HUDEP-2 (cell line): ENCODE measurements at regions not wholly inside any gene's neighbourhood (a gene's known extent, or its start where the extent isn't known, plus 50 kb on each side); places are given as distances from the start of the nearest gene placed in this dataset.
A peak's percentile ranks its signal among the peaks of the same experiment; 100 is the strongest.
"Not testable (repeated sequence)": the region's sequence is repeated elsewhere in the genome, so short reads cannot be mapped to it uniquely, and the experiment has no call there.

Experiments used
- DNase-seq, 76 experiments: peaks; one replicate each; lab custom pipeline; 2025; ENCODE audit not compliant: unreplicated experiment in 76 of 76; lab: John Stamatoyannopoulos, UW

DNA sequence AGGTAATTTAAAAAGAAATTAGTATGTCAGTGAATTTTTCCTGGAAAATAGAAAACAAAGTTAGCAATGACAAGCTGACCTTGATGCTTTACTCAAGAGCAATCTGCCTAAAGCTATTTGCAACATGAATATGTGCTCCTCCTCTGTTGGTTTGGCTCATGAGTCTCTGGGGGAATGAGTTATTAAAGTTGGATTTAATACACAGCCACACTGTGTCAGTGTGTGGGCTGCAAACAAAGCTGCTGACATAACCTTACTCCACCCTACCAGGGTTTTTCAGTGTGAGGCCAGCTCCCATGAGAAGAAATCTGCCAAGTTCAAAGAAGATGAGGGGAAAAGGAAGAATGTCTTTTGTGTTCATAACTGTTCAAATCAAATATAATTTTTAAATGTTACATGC is 280.5 kb downstream of the TLL1 start:
- no peak for DNase-seq

DNA sequence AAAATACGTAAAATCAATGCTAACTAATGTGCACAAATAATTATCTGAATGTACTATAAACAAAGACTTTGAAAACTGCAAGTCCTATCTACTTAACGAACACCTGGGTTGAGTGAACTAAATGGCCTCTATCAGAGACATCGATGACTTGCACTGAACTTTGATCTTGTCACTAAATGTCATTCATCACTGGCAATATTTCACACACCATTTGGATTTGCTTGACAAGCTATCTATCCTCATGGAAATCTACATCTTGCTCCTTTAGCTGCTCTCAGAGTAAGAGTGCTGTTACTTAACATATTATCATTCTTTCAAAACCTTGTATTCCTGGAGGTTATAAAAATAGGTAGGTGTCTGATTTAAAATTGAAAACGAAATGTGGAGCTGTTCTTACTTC is 289.3 kb downstream of the TLL1 start:
- DNase-seq = no peak

DNA sequence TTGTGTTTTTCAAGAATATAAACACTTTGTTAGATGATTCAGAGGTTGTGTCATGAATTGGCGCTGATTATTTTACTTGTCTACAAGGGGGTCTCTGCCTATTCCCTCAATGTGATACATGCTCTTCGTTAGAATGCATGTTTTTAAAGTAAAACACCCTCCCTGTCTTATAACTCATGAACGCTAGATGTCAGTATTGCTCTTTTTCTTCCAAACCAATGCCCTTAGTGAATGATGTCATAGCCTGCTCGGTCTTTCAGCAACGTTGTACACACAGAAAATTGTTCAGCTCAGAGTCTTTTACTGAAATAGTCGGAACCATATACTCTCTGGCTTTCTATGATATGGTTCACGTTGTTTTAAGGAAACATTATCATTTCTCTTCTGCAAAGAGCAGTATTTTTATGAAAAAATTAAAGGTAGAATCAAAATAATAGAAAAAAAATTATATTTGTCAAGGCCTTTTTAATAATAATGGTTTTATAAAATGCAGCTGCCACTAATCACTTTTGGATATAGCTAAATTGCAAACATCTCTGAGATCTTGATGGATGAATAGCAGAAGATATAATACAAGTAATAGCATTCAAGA is 292.9 kb downstream of the TLL1 start:
- DNase-seq = peak in 34 of 76 experiments; percentile 1 to 68 (median 55)

DNA sequence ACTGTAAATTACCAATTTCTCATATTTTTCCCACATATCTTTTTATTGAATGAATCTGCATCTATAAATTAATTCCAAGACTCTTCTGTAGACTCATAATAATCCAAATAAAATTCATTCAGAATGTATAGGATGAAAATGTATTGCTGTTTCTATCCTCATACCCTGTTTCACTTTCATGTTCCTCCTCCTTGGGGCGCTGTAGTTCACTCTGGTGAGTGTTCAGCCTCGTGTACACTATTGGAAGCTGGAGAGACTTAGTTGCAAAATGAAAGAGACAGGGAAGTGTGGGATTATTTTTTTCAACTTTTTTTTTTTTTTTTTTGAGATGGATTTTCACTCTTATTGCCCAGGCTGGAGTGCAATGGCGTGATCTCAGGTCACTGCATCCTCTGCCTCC is 296.1 kb downstream of the TLL1 start:
- peak in 13 of 76 experiments; percentile 0 to 40 (median 7) for DNase-seq

DNA sequence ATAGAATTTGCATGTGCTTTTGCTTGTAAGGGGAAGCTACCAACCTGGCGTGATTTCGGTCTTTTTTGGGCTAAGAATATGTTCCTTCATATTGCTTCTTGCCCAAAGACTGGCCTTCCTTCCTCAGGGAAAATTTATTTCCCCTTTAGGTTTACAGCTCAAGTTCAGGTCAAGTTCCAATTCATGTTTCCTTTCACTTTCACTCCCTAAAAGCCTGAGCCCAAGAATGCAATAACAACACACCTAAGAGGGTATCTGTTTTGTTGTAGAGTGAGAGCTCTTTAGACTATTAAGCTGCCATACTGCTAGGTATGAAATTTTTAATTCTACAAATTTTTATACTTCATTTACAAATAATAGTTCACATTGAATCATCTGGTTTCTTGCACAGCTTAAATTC is 299.6 kb downstream of the TLL1 start:
- DNase-seq = no peak

DNA sequence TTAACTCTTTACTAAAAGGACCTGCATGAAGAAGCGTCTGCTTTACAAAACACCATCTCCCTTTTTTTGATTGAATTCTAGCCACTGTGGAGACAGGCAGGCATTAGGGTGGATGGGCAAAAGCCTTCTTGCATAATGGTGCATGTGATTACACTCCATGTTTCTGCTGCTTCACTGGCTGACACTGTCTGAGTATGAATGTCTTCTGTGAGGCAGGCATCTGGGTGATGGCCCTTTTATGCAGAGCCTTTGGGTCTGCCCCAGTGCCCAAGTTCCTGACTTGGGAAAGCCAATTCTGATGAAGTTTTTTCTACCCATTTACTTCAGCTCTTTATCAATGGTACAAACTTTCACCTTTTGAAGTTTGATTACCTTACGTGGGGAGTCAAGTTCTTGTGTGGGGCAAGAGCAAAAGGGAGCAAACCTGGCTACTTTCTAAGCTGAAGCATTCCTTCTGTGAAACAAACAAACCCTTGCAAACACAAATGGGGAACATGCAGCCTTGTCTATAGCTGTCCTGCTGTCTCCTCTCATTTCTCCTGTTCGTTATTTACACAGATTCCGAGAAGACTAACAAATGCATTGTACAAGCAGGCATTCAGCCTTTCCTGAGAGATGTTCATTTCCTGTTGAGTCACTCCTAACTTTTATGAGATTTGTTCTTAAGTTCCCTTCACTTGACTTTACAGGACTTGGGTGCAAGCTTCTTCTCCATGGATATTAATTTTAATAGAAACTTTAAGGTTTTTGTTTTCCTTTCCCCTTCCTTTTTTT is 301.9 kb downstream of the TLL1 start:
- DNase-seq = no peak

DNA sequence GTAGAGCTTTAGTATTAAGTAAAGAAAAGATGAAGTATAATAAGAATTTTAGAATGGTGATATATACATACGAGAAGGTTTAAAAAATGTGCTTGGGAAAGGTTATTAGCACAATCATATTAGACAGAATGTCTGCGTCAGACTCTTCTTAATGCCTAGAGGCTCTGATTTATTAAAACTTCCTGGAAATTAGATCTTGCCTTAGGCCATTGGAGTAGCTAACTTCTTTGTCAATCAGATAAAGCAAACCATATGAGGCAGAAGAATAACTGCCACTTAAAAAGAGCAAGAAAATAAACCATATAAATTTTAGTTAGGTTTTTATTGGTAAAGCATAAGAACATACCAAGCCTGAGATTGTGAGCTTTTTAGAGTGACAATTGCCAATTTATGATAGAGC is 309.1 kb downstream of the TLL1 start:
- DNase-seq = no peak

DNA sequence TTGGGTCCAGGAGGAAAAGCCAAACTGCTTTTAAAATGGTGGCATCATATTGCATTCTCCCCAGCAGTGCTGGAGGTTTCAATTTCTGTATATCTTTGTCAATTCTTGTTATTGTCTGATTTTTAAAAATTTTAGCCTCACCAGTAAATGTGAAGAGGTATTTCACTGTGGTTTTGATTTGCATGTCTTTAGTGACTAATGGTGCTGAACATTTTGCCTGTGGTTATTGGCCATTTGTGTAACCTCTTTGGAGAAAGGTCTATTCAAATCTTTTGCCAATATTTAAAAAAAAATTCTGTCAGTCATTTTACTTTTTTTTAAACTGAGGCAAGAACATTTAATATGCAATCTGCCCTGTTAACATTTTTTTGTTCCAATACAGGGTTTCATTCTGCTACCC is 322.1 kb downstream of the TLL1 start:
- DNase-seq = no peak

DNA sequence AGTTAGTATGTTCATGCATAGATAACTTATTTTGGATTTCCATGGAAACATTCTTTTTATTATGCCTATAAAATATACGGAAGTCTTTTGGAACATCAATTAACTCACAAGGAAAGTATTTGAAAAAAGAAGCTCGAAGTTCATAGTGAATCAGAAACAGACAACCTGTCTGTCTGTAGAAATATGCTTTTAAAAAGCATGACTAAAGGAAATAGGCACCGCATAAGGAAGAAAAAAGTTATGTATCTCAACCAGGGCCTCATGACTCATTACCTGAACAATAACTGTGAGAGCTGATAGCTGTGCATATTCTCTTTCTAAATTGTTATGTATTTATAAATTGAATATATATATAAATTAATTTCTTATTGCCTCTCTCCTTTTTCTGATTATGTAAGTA is 324.1 kb downstream of the TLL1 start:
- DNase-seq = no peak

DNA sequence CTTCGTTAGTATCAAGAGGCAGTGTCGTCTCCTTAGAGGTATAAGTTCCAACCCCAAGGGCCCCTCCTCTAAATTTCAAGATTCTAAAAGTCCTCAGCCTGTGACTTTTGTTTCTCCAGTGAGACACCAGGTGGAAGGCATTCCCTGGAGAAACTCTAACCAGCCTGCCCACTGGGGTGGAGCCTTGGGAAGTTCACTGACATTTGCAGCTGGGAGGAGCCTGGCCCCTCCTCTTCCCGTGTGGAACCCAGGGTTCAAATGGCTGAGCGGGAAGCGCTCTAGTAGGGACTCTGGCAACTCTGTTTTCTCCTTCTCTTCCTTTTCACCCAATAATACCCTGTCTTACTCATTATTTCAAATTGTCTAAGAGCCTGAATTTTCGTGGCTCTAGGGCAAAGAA is 325.0 kb downstream of the TLL1 start:
- DNase-seq = no peak

DNA sequence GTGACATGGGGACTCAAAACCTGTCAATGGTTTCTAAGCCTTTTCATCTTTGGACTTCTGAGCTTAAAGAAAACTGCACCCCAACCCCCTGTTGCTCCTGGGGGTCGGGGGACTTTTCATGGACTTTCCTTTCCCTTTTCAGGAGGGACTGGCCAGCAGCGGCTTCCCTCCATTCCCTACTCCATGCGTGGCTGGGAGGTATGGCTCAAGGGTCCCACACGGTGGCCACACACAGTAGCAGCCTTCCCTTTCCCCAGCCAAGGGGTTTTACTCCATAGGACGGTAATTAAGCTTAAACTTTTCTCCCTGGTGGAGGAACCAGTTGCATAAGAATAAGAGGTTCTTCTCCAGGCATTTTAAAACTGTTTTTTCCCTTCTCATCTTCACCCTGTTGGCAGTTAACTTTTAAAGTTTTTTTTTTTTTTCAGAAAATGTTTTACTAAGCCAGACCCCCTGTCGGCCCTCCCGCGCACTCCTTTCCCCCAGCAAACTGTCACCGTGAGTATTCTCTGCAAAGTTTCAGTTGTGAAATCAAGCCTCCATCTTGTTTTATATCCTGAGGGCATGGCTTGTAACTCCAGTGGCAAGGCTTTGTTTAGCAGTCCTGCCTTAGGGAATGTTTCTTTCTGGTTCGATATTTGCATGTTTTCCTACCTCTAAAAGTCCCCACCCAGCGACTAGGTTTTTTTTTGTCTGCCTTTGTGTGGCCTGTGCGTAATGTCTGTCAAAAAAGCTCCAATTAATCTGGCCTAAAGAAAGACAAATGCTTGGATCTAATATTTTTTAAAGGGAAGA is 325.7 kb downstream of the TLL1 start:
- DNase-seq = no peak

DNA sequence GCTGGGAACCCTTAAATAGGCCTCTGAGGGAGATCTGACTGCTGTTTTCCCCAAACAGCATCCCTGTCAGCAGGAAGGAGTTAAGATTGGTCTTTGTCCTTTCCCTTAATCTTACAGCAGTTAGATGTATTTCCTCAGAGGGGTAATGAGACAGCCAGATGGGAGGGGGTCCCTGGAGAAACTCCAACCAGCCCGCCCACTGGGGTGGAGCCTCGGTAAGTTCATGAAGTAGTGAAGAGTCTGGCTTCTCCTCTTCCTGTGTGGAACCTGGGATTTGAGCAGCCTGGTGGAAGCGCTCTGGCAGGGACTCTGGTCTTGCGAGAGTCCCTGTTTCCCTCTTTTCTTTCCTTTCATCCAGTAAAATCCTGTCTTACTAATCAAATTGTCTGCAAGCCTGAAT is 330.0 kb downstream of the TLL1 start:
- no peak for DNase-seq

DNA sequence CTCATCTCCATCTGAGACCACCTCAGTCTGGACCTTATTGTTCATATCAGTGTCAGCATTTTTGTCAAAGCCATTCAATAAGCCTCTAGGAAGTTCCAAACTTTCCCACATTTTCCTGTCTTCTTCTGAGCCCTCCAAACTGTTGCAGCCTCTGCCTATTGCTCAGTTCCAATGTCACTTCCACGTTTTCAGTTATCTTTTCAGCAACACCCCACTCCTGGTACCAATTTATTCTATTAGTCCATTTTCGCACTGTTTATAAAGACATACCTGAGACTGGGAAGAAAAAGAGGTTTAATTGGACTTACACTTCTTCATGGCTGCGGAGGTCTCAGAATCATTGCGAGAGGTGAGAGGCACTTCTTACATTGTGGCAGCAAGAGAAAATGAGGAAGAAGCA is 339.3 kb downstream of the TLL1 start:
- DNase-seq = not testable (repeated sequence)

DNA sequence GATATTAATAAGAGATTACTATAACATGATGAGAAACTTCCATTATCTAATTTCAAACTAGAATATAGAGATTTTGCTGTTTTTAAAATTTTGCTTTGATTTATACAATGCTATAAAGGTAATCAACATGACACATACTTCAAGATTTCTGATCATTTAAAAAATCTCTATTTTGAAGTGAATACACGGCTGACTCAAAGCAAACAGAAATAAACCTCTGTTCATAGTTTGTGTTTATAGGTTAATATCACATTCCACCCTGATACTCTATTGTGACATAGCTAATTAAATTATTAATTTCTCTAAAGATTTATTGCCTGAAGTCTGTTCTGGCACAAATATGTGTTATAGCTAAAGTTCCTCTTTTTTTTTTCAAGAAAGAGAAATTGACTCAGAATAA is 349.2 kb downstream of the TLL1 start:
- DNase-seq = no peak

DNA sequence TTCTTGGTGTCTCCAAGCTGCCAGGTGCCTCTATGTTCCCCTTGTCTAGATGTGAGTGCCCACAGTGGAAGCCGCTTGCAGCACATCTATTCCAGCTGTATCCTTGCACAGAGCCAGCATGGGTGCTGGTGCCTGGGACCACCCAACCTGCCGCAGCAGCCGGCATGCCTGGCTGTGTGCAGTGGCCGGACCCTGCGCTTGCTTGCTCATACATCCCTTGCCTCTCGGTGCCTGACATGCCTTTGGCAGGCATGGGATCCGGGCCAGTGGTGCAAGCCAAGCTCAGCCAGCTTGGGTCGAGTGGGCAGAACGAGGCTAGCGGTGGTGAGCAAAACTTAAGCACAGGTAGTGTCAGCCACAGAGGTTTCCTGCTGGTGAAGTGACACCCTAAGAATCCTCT is 355.1 kb downstream of the TLL1 start:
- no peak for DNase-seq

DNA sequence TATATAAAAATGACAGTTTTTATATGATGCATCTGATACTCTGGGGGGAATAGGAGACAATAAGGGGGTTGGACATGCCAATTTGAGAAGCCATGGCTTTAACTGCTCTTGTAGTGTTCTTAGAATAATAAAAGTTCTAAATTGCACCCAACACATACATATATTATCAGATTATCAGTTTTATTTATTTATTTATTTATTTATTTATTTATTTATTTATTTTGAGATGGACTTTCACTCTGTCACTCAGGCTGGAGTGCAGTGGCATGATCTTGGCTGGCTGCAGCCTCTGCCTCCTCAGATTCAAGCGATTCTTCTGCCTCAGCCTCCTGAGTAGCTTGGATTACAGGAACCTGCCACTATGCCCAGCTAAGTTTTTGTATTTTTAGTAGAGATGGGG is 356.8 kb downstream of the TLL1 start:
- no peak for DNase-seq

DNA sequence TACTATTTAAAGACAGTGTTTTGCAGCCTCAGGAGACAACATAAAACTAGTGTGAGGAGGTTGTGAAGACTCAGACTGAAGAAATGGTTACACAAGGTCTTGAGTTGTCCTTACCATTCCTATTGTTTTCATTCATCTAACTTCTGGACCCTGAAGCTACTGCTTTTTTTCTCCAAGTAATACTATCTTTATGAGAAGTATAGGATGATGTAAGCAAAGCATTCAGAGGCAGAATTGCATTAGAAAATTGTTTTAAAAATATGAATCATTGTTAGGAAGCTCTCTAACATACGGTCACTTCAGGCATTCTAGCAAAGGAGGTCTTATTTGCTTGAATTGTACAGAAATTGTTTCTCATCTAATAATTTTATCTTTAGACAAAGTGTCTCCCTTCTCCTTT is 357.8 kb downstream of the TLL1 start:
- DNase-seq = no peak

DNA sequence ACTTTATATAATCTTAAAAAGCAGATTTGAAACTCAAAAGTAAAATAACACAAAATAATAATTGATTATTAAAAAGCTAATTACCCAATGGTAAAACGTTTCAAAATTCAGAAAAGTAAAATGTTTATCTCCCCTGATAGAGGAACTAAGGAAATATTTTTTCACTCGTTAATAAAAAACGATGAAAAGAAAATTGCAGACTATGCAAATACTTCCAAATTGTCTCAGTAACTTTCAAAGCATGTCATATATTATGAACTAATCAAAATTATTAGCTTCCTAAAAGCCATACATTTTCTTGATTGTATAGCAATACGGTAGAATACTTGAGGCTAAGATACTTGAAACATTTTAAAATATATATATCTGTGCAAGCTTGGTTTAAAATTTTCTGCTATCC is 366.3 kb downstream of the TLL1 start:
- no peak for DNase-seq

DNA sequence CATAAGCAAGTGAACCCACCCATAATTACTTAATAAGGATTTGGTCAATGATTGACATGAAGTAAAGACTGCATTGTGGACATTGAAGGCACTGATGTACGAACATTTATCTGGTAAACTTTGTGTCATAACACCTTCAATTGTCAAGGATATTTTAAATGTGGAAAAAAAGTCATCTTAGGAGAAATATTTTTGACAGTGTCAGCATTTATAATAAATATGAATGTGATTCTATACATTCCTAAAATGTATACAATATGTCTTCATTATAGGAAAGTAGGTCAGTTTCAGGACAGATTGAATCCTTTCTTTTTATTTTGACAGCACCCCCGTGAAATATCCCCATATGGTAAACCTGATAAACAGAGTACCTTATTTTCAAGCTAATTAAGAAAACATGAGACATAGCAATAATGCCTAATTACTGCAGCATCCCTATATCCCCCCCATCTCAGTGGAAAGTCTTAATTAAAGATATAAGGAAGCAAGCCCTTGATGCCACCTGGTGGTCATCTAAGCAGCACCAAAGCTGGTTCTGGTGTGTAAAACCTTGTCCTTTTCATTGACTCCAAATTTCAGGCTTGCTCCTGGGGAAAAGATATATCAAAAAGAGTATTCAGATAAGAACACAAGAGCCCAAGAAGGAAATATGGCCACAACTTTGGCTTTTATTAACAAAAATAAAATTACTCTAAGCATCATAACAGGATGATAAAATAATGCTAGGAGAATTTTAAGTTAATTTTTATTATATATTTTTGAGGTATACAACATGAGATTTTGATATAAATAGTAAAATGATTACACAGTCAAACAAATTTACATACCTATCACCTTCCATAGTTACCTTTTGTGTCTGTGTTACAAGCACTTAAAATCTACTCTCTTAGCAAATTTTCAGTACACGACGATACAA is 379.7 kb downstream of the TLL1 start:
- peak in 18 of 76 experiments; percentile 1 to 45 (median 4) for DNase-seq

DNA sequence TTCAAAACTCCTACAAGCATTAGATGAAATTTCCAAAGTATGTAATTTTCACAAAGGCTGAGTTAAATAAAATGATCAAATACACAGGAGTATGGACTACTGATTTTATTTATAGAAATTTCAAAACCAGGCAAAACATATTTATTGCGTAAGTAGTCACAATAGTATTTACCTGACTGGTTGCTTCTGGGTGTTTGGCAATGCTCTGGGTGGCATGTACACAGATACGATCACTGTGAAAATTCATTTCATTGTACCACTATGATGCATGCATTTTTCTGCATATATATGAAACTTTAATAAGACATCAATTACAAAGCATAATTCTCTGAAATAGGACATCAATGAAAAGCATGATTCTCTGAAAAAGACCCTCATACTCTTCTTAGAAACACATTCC is 384.2 kb downstream of the TLL1 start:
- DNase-seq = no peak

DNA sequence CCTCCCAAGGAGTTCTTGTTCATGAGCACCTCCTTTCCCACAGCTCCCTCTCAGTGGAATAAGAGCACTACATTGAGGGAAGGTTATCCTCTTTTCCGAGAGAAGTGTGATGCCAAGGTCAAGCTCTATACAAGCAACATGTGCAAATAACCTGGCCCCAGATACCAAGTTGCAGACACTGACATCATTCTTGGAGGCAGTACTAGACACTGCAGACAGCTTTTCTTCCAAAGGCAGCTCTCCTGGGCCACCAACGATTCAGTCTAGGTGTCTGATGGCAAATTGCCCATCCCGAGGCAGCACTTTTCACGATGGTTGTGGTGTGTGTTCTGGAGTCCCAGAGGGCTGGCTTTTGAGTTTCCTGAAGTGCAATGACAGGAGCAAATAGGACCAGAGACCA is 384.9 kb downstream of the TLL1 start:
- no peak for DNase-seq
